DND-41 (cell line): ENCODE measurements at regions not wholly inside any gene's neighbourhood (a gene's known extent, or its start where the extent isn't known, plus 50 kb on each side); places are given as distances from the start of the nearest gene placed in this dataset.

Experiments used
- ATAC-seq: fragments of 200-7000 bp; cut with Tn5 transposase; 3 replicates; pipeline ENCODE4 v1.9.1; 2021; ENCODE audit warnings: low read depth; ENCODE audit not compliant: insufficient read depth
- DNase-seq: peaks from one replicate; pipeline ENCODE4 v3.0.0-alpha.2; 2020
- H2AFZ ChIP-seq: 2 replicates; pipeline ENCODE4 v1.6.0; 2012; ENCODE audit warnings: low read depth, low read length
- H3K27ac ChIP-seq: 2 replicates; pipeline ENCODE4 v1.5.1; 2012; ENCODE audit warnings: low read length, inconsistent platforms
- H3K27me3 ChIP-seq: fragments of 200-600 bp; sonication (generic); 2 replicates; pipeline ENCODE4 v1.6.0; 2012; ENCODE audit warnings: low read length, mild to moderate bottlenecking, inconsistent platforms; ENCODE audit not compliant: insufficient read depth, poor library complexity
- H3K36me3 ChIP-seq: 2 replicates; pipeline ENCODE4 v1.5.1; 2012; ENCODE audit warnings: low read length, inconsistent platforms; ENCODE audit not compliant: insufficient read depth
- H3K4me1 ChIP-seq: 2 replicates; pipeline ENCODE4 v1.5.1; 2012; ENCODE audit warnings: mild to moderate bottlenecking, low read length; ENCODE audit not compliant: insufficient read depth
- H3K4me2 ChIP-seq: 2 replicates; pipeline ENCODE4 v1.6.0; 2012; ENCODE audit warnings: mild to moderate bottlenecking, moderate library complexity, low read length, inconsistent platforms; ENCODE audit not compliant: insufficient read depth
- H3K4me3 ChIP-seq, 2 experiments: fragments of 200-600 bp in 1 of 2; shearing (Covaris generic) in 1 of 2; 2 replicates each; pipeline ENCODE4 v1.5.1; 2012 to 2016; ENCODE audit warnings: inconsistent platforms in 2 of 2, low read length in 2 of 2, mild to moderate bottlenecking in 2 of 2, low read depth in 1 of 2, moderate library complexity in 1 of 2
- H3K79me2 ChIP-seq: 2 replicates; pipeline ENCODE4 v1.6.0; 2012; ENCODE audit warnings: low read length, inconsistent platforms; ENCODE audit not compliant: insufficient read depth
- H3K9ac ChIP-seq: 2 replicates; pipeline ENCODE4 v1.6.0; 2012; ENCODE audit warnings: low read depth, mild to moderate bottlenecking, inconsistent platforms, low read length, moderate library complexity
- H3K9me3 ChIP-seq: 2 replicates; pipeline ENCODE4 v1.5.1; 2012; ENCODE audit warnings: low read length, moderate library complexity, mild to moderate bottlenecking, inconsistent platforms; ENCODE audit not compliant: insufficient read depth, severe bottlenecking
- H4K20me1 ChIP-seq: 2 replicates; pipeline ENCODE4 v1.6.0; 2012; ENCODE audit warnings: low read length; ENCODE audit not compliant: insufficient read depth
- EZH2 ChIP-seq: IDR thresholded peaks from 3 replicates; pipeline ENCODE4 v1.6.1; 2012; ENCODE audit warnings: borderline replicate concordance, low read depth, mild to moderate bottlenecking, moderate library complexity, low read length, inconsistent platforms; ENCODE audit not compliant: severe bottlenecking
- TF ChIP-seq, protein P1 (sequence below): IDR thresholded peaks from 2 replicates; pipeline ENCODE4 v1.5.1; 2012; ENCODE audit warnings: borderline replicate concordance, low read length, moderate library complexity, mild to moderate bottlenecking; ENCODE audit not compliant: poor library complexity, severe bottlenecking; ENCODE audit errors: extremely low read depth

DNA sequence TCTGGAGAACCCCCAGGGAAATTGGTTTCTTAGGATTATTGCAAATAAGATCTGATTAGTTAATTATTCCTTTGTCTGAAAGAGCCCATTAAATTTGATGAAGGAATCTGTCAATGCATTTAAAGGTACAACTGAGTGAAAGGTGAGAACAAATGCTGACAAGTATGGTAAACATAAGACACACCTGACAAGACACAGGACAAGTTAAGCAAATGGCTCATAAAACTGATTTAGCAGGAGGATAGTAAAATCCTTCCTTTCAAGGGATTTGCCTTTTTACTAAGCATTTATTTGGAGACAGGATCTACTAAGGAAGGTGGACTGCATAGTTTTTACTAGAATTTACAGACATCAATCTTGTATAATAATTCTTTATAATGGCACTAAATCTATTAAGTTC lies 553.9 kb downstream of the SPRY1 start:
- no peaks in the 10 kb centered on the region for H3K36me3 ChIP-seq
- ATAC-seq = no peak
- H3K4me2 ChIP-seq = no peak overlapping the region
- H3K9me3 ChIP-seq = no peaks in the 10 kb centered on the region
- TF ChIP-seq EZH2 = no peak
- TF ChIP-seq, protein P1, sequence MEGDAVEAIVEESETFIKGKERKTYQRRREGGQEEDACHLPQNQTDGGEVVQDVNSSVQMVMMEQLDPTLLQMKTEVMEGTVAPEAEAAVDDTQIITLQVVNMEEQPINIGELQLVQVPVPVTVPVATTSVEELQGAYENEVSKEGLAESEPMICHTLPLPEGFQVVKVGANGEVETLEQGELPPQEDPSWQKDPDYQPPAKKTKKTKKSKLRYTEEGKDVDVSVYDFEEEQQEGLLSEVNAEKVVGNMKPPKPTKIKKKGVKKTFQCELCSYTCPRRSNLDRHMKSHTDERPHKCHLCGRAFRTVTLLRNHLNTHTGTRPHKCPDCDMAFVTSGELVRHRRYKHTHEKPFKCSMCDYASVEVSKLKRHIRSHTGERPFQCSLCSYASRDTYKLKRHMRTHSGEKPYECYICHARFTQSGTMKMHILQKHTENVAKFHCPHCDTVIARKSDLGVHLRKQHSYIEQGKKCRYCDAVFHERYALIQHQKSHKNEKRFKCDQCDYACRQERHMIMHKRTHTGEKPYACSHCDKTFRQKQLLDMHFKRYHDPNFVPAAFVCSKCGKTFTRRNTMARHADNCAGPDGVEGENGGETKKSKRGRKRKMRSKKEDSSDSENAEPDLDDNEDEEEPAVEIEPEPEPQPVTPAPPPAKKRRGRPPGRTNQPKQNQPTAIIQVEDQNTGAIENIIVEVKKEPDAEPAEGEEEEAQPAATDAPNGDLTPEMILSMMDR = no peak
- no peaks in the 10 kb centered on the region for H4K20me1 ChIP-seq
- H3K9ac ChIP-seq = no peak overlapping the region
- no peaks in the 10 kb centered on the region for H3K79me2 ChIP-seq
- H3K4me1 ChIP-seq = no peaks in the 10 kb centered on the region
- no peak overlapping the region for H3K27ac ChIP-seq
- no peak overlapping the region for H3K4me3 ChIP-seq
- H2AFZ ChIP-seq = no peak overlapping the region
- no peaks in the 10 kb centered on the region for H3K27me3 ChIP-seq
- no peak for DNase-seq

DNA sequence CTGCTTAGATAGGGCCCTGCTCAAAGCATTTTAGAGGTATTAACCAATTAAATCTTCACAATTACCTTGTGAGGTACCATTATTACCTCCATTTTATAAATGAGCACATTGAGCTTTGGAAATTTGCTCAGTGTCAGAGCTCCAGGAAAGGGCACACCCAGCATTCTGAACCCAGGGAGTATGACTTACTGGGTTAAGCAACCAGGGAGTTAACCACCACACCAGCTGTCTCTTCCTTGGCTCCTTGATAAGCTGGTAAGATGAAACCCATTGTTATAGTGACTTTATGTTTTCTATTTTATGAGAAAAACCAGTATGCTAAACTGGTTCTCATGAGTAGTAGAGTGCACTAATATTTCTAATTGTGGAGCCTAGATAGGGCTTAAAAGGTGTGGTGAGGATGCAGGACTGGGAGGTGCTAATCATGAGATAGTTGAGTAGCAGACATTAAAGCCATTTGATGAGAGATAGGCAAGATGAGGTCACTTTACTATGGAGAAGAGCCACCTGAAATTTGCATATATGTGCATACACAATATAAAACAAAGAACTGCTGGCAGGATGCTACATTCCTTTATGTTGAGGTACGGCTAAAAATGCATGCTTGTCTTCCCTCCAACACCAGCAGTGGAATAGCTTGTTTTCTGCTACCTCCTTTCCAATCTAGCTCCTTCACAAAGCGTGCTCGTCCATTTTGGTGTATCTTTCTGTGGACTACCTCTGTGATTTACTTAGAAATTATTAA lies 556.1 kb downstream of the SPRY1 start:
- no peak overlapping the region for H3K9ac ChIP-seq
- no peaks in the 10 kb centered on the region for H3K79me2 ChIP-seq
- no peaks in the 10 kb centered on the region for H3K36me3 ChIP-seq
- no peaks in the 10 kb centered on the region for H3K4me1 ChIP-seq
- H3K27ac ChIP-seq = no peak overlapping the region
- no peak overlapping the region for H2AFZ ChIP-seq
- no peaks in the 10 kb centered on the region for H3K27me3 ChIP-seq
- no peak for TF ChIP-seq EZH2
- TF ChIP-seq, protein P1 = no peak
- DNase-seq = no peak
- H4K20me1 ChIP-seq = no peaks in the 10 kb centered on the region
- no peak for ATAC-seq
- no peak overlapping the region for H3K4me2 ChIP-seq
- no peaks in the 10 kb centered on the region for H3K9me3 ChIP-seq
- H3K4me3 ChIP-seq = no peak overlapping the region

DNA sequence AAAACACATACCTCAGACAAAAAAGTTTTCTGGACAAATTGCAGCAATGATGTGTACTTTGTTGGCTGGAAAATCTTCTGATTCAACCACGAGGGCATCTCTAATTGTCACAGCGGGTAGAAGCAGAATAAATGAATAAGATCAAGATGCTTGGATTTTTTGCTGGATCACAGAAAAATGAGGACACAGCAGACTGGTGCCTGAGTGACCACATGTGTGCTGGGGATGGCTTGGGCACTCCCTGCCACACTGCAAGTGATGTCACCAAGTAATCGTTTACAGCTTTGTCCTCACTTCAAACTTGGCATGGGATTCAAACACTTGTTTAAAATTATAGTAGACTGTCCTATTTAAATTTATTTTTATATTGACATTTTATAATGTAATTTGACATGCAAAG lies 557.0 kb downstream of the SPRY1 start:
- Histone ChIP-seq H3K79me2 (no peaks in the 10 kb centered on the region), H3K27ac (no peak overlapping the region), H3K9ac (no peak overlapping the region), H3K4me1 (no peaks in the 10 kb centered on the region), H3K36me3 (no peaks in the 10 kb centered on the region), H3K9me3 (no peaks in the 10 kb centered on the region), H4K20me1 (no peaks in the 10 kb centered on the region), H3K4me2 (no peak overlapping the region), H3K4me3 (no peak overlapping the region), H2AFZ (no peak overlapping the region), H3K27me3 (no peaks in the 10 kb centered on the region)
- ATAC-seq (no peak), DNase-seq (no peak)
- TF ChIP-seq, protein P1 = no peak
- TF ChIP-seq EZH2 = no peak
